Stimulated activated naive B cell treated with anti-CD40 and anti-IgM and Interleukin-4, amounts not matched to agents 10 μg/mL and 1 μg/mL and 100 μg/mL, for 72 hours (primary cell): ENCODE measurements at regions not wholly inside any gene's neighbourhood (a gene's known extent, or its start where the extent isn't known, plus 50 kb on each side); places are given as distances from the start of the nearest gene placed in this dataset.
"Not testable (repeated sequence)": the region's sequence is repeated elsewhere in the genome, so short reads cannot be mapped to it uniquely, and the experiment has no call there.

Experiments
- ATAC-seq, 2 donors: fragments of 150-1000 bp; cut with Tn5 transposase; replicated peaks; 2 replicates each; pipeline ENCODE4 v1.10.0; 2021; ENCODE audit warnings: moderate library complexity in 1 of 2
- DNase-seq: peaks from one replicate; pipeline ENCODE4 v3.0.0; 2021
- H3K27ac Mint-ChIP-seq: one replicate; pipeline ENCODE4 v1.8.0; 2022; ENCODE audit warnings: mild to moderate bottlenecking, mixed read lengths
- H3K27me3 Mint-ChIP-seq, 2 donors: one replicate each; pipeline ENCODE4 v1.8.0; 2022; ENCODE audit warnings: mixed read lengths in 2 of 2
- H3K36me3 Mint-ChIP-seq, 2 donors: one replicate each; pipeline ENCODE4 v1.8.0; 2022; ENCODE audit warnings: mixed read lengths in 2 of 2, mild to moderate bottlenecking in 1 of 2
- H3K4me1 Mint-ChIP-seq, 2 donors: one replicate each; pipeline ENCODE4 v1.8.0; 2022; ENCODE audit warnings: mixed read lengths in 2 of 2, mild to moderate bottlenecking in 1 of 2
- H3K4me3 Mint-ChIP-seq, 2 donors: one replicate each; pipeline ENCODE4 v1.8.0; 2022; ENCODE audit warnings: mild to moderate bottlenecking in 2 of 2, mixed read lengths in 2 of 2, moderate library complexity in 1 of 2
- H3K9me3 Mint-ChIP-seq, 2 donors: one replicate each; pipeline ENCODE4 v1.8.0; 2022; ENCODE audit warnings: mixed read lengths in 2 of 2, mild to moderate bottlenecking in 1 of 2

DNA sequence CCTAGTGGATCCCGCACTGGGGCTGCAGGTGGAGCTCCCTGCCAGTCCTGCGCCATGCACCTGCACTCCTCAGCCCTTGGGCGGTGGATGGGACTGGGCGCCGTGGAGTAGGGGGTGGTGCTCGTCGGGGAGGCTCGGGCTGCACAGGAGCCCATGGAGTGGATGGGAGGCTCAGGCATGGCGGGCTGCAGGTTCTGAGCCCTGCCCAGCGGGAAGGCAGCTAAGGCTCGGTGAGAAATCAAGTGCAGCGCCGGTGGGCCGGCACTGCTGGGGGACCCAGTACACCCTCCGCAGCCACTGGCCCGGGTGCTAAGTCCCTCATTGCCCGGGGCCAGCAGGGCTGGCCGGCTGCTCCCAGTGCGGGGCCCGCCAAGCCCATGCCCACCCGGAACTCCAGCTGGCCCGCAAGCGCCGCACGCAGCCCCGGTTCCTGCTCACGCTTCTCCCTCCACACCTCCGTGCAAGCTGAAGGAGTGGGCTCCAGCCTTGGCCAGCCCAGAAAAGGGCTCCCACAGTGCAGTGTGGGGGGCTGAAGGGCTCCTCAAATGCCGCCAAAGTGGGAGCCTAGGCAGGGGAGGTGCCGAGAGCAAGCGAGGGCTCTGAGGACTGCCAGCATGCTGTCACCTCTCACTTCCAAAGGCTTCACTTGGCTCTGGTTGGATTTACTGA, 342.5 kb downstream of the KCNN2 start:
- not testable (repeated sequence) for H3K4me3 Mint-ChIP-seq, DNase-seq, H3K4me1 Mint-ChIP-seq, H3K27ac Mint-ChIP-seq, H3K9me3 Mint-ChIP-seq, H3K27me3 Mint-ChIP-seq, H3K36me3 Mint-ChIP-seq, ATAC-seq

GRCh38 chr5:114702731-114703130, 340.9 kb downstream of the KCNN2 start:
- peaks cover 0 to 2% of the 10 kb centered on the region in 2 donors for H3K9me3 Mint-ChIP-seq
- DNase-seq, result no peak

DNA sequence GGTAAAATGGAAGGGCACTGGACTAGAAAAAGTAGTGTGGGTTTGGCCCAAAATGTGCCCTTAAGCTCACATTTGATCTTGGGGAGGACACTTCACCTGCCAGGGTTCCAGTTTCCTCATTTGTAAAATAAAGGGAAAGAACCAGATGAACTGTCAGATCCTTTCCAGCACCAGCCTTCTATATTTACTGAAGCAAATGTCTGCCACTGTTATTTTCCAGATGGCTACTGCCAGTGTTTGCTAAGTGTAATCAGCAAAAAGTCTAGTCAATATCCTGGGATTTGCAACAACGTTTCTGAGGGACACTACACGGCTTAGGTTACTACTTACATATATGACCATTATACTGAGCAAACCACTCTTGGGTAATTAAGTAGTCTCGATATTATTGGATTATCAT, 340.3 kb downstream of the KCNN2 start:
- ATAC-seq (no peak), DNase-seq (no peak)
- Mint-ChIP-seq H3K36me3 (no peaks in the 10 kb centered on the region), H3K27me3 (no peaks in the 10 kb centered on the region), H3K27ac (no peak overlapping the region), H3K4me3 (no peak overlapping the region), H3K9me3 (peaks cover 0 to 2% of the 10 kb centered on the region in 2 donors), H3K4me1 (no peaks in the 10 kb centered on the region)

More at GRCh38 chr5:114702731-114703130, 340.9 kb downstream of the KCNN2 start:
- Mint-ChIP-seq H3K36me3 (no peaks in the 10 kb centered on the region), H3K4me3 (no peak overlapping the region), H3K4me1 (no peaks in the 10 kb centered on the region), H3K27ac (no peak overlapping the region), H3K27me3 (no peaks in the 10 kb centered on the region)
- ATAC-seq, result no peak

DNA sequence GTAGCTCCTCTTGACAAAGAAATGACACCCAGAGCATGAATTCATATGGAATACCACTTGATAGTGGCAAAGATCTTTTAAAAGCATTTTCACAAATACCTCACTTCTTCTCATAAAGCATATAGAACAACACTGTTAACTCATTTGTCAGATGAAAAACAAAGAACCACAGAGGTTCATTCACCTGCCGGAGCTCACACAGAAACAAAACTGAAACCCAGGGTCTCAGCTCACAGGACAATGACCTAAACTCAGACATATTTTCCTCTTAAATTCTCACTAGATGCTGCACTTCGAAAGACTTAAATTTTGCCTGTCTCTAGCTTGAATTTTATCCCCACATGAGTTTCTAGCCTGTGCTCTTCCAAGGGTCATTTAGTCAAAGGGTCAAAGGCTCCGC, 339.0 kb downstream of the KCNN2 start:
- Mint-ChIP-seq H3K9me3 (peaks cover 0 to 4% of the 10 kb centered on the region in 2 donors), H3K27ac (no peak overlapping the region), H3K27me3 (no peaks in the 10 kb centered on the region), H3K4me1 (no peaks in the 10 kb centered on the region), H3K36me3 (no peaks in the 10 kb centered on the region), H3K4me3 (no peak overlapping the region)
- no peak for ATAC-seq
- no peak for DNase-seq

GRCh38 chr5:114695292-114695904, 333.5 kb downstream of the KCNN2 start:
- Mint-ChIP-seq H3K27ac (no peak overlapping the region), H3K4me3 (no peak overlapping the region), H3K4me1 (no peaks in the 10 kb centered on the region), H3K9me3 (peaks cover 0 to 2% of the 10 kb centered on the region in 2 donors), H3K36me3 (no peaks in the 10 kb centered on the region), H3K27me3 (no peaks in the 10 kb centered on the region)
- DNase-seq (no peak), ATAC-seq (no peak)

GRCh38 chr5:114686356-114686755, 324.5 kb downstream of the KCNN2 start:
- Mint-ChIP-seq H3K4me3 (no peak overlapping the region), H3K27ac (no peak overlapping the region), H3K9me3 (peaks cover 3 to 6% of the 10 kb centered on the region in 2 donors), H3K36me3 (no peaks in the 10 kb centered on the region), H3K27me3 (no peaks in the 10 kb centered on the region), H3K4me1 (no peaks in the 10 kb centered on the region)
- ATAC-seq, result no peak
- no peak for DNase-seq

GRCh38 chr5:114678778-114679177, 316.9 kb downstream of the KCNN2 start:
- Mint-ChIP-seq H3K36me3 (no peaks in the 10 kb centered on the region), H3K27ac (no peak overlapping the region), H3K9me3 (peaks cover under 1 to 6% of the 10 kb centered on the region in 2 donors), H3K4me1 (no peaks in the 10 kb centered on the region), H3K27me3 (no peaks in the 10 kb centered on the region), H3K4me3 (no peak overlapping the region)
- ATAC-seq (no peak), DNase-seq (no peak)

GRCh38 chr5:114665551-114665950, 303.7 kb downstream of the KCNN2 start:
- H3K27me3 Mint-ChIP-seq, result no peaks in the 10 kb centered on the region
- no peaks in the 10 kb centered on the region for H3K4me1 Mint-ChIP-seq
- H3K36me3 Mint-ChIP-seq, result no peaks in the 10 kb centered on the region
- peaks cover 4 to 8% of the 10 kb centered on the region in 2 donors for H3K9me3 Mint-ChIP-seq
- ATAC-seq (no peak), DNase-seq (no peak)
- H3K4me3 Mint-ChIP-seq, result no peak overlapping the region
- H3K27ac Mint-ChIP-seq, result no peak overlapping the region

DNA sequence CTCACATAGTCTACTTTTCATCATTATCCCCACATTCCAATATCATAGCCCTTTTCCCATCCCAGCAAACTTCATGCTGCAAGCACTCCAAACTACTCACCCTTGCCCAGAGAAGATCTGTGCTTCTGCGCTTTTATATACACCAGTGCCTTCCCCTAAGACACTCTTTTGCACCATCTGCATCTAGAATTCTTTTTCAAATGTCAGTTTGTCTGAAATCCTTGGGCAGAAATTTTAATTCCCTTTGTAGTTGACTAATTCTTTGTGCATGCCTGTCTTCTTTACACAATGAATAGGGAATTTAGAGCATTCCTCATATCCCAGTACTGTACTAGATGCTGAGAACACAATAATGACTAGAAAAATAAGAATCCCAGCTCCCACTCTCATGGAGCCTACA, 298.9 kb downstream of the KCNN2 start:
- no peaks in the 10 kb centered on the region for H3K27me3 Mint-ChIP-seq
- DNase-seq, result no peak
- peaks cover 4 to 9% of the 10 kb centered on the region in 2 donors for H3K9me3 Mint-ChIP-seq
- no peaks in the 10 kb centered on the region for H3K36me3 Mint-ChIP-seq
- no peak overlapping the region for H3K4me3 Mint-ChIP-seq
- H3K4me1 Mint-ChIP-seq, result no peaks in the 10 kb centered on the region
- no peak overlapping the region for H3K27ac Mint-ChIP-seq
- no peak for ATAC-seq

GRCh38 chr5:114658194-114658593, 296.3 kb downstream of the KCNN2 start:
- no peaks in the 10 kb centered on the region for H3K36me3 Mint-ChIP-seq
- H3K4me3 Mint-ChIP-seq, result no peak overlapping the region
- no peaks in the 10 kb centered on the region for H3K4me1 Mint-ChIP-seq
- no peak overlapping the region for H3K27ac Mint-ChIP-seq
- peaks cover 4 to 9% of the 10 kb centered on the region in 2 donors for H3K9me3 Mint-ChIP-seq
- DNase-seq, result no peak
- H3K27me3 Mint-ChIP-seq, result no peaks in the 10 kb centered on the region
- ATAC-seq, result no peak

GRCh38 chr5:114657342-114658130, 295.7 kb downstream of the KCNN2 start:
- Mint-ChIP-seq H3K27ac (no peak overlapping the region), H3K36me3 (no peaks in the 10 kb centered on the region), H3K9me3 (peaks cover 4 to 9% of the 10 kb centered on the region in 2 donors), H3K27me3 (no peaks in the 10 kb centered on the region), H3K4me3 (no peak overlapping the region), H3K4me1 (no peaks in the 10 kb centered on the region)
- no peak for ATAC-seq
- DNase-seq, result no peak

GRCh38 chr5:114649878-114650277, 288.0 kb downstream of the KCNN2 start:
- no peaks in the 10 kb centered on the region for H3K4me1 Mint-ChIP-seq
- H3K4me3 Mint-ChIP-seq, result no peak overlapping the region
- H3K36me3 Mint-ChIP-seq, result no peaks in the 10 kb centered on the region
- DNase-seq, result no peak
- no peak for ATAC-seq
- H3K27ac Mint-ChIP-seq, result no peak overlapping the region
- no peaks in the 10 kb centered on the region for H3K27me3 Mint-ChIP-seq
- peaks cover 0 to 7% of the 10 kb centered on the region in 2 donors for H3K9me3 Mint-ChIP-seq

DNA sequence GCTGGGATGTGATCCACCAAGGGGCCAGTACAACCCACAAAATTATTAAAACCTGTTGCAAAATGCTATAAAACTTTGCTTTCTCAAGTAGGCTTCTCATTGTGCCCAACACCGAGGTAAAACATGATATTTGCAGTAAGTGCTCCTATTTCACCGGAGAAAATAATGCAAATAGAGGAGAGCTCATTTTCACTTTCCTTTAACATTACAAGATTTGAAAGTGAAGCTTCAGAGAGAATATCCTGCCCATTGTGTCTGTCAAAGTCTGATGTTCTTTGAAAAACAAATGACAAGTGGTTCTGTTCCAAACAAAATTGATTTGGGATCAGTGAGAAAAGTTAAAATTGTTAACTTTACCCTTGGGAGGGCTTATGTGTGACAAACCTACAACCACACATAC, 287.1 kb downstream of the KCNN2 start:
- no peaks in the 10 kb centered on the region for H3K36me3 Mint-ChIP-seq
- DNase-seq (no peak), ATAC-seq (no peak)
- no peaks in the 10 kb centered on the region for H3K27me3 Mint-ChIP-seq
- no peaks in the 10 kb centered on the region for H3K4me1 Mint-ChIP-seq
- no peak overlapping the region for H3K4me3 Mint-ChIP-seq
- H3K9me3 Mint-ChIP-seq, result peaks cover 3 to 6% of the 10 kb centered on the region in 2 donors
- no peak overlapping the region for H3K27ac Mint-ChIP-seq

- Mint-ChIP-seq H3K27me3 (no peaks in the 10 kb centered on the region), H3K27ac (no peak overlapping the region), H3K36me3 (no peaks in the 10 kb centered on the region), H3K4me1 (no peaks in the 10 kb centered on the region), H3K4me3 (no peak overlapping the region), H3K9me3 (peaks cover 5 to 11% of the 10 kb centered on the region in 2 donors)
- ATAC-seq, result no peak
- DNase-seq, result no peak
Observed at GRCh38 chr5:114644576-114644975, 282.7 kb downstream of the KCNN2 start.

DNA sequence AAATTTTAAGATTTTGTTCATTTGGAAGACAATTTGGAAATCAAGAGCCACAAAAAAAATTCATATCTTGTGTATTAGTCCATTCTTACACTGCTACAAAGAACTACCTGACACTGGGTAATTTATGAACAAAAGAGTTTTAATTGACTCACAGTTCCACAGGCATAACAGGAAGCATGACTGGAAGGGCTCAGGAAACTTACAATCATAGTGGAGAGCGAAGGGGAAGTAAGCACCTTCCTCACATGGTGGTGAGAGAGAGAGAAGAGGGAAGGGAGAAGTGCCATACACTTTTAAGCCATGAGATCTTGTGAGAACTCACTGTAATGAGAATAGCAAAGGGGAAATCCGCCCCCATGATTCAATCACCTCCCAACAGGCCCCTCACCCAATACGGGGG, 274.4 kb downstream of the KCNN2 start:
- Mint-ChIP-seq H3K4me1 (no peaks in the 10 kb centered on the region), H3K9me3 (peaks cover 6% of the 10 kb centered on the region in 2 donors), H3K4me3 (no peak overlapping the region), H3K36me3 (no peaks in the 10 kb centered on the region), H3K27me3 (no peaks in the 10 kb centered on the region), H3K27ac (no peak overlapping the region)
- no peak for DNase-seq
- ATAC-seq, result no peak
